SK-N-SH (cell line): ENCODE measurements at regions not wholly inside any gene's neighbourhood (a gene's known extent, or its start where the extent isn't known, plus 50 kb on each side); places are given as distances from the start of the nearest gene placed in this dataset.

Experiments used
- CTCF ChIA-PET: fragments of 300-600, 350-600 bp; formaldehyde crosslinking; extraction: SDS; loops from one replicate; lab custom pipeline; 2021; lab: Yijun Ruan, JAX
- POLR2A ChIA-PET: fragments of 350-600 bp; sonication (Branson Sonifier 250); formaldehyde crosslinking; extraction: SDS; loops from one replicate; lab custom pipeline; 2020; ENCODE audit warnings: antibody characterized with exemption, inconsistent platforms; lab: Yijun Ruan, JAX
- DNase-seq: peaks from one replicate; pipeline ENCODE4 v3.0.0; 2012
- H2AFZ ChIP-seq: fragments of 200-600 bp; sonication (generic); 2 replicates; pipeline ENCODE4 v1.8.1; 2016; ENCODE audit warnings: antibody characterized with exemption, mild to moderate bottlenecking, low read depth
- H3F3A ChIP-seq: fragments of 200-600 bp; sonication (generic); replicated peaks from 2 replicates; pipeline ENCODE3; 2016; ENCODE audit warnings: antibody characterized with exemption, mild to moderate bottlenecking; ENCODE audit not compliant: insufficient read depth
- H3K27ac ChIP-seq, 2 experiments: fragments of 200-500 bp in 1 of 2; fragments of 200-600 bp in 1 of 2; sonication (Bioruptor generic) in 1 of 2; sonication (generic), shearing (Covaris generic) in 1 of 2; 2 replicates each; pipeline versions ENCODE4 v1.5.1 to v1.6.1; 2014 to 2016; ENCODE audit warnings: low read depth in 2 of 2, inconsistent platforms in 1 of 2, low read length in 1 of 2, mild to moderate bottlenecking in 1 of 2, mixed read lengths in 1 of 2
- H3K27me3 ChIP-seq: fragments of 200-600 bp; sonication (generic), shearing (Covaris generic); 2 replicates; pipeline ENCODE4 v1.6.1; 2016; ENCODE audit warnings: mixed run types; ENCODE audit not compliant: insufficient read depth
- H3K36me3 ChIP-seq, 2 experiments: fragments of 200-500 bp in 1 of 2; fragments of 200-600 bp in 1 of 2; sonication (Bioruptor generic) in 1 of 2; sonication (generic) in 1 of 2; replicated peaks in 1 of 2; 2 replicates each; pipeline versions ENCODE3 to v1.5.1; 2014 to 2016; ENCODE audit warnings: low read length in 1 of 2, mild to moderate bottlenecking in 1 of 2; ENCODE audit not compliant: insufficient read depth in 2 of 2, control insufficient read depth in 1 of 2
- H3K4me1 ChIP-seq, 2 experiments: fragments of 200-500 bp in 1 of 2; fragments of 200-600 bp in 1 of 2; sonication (Bioruptor generic) in 1 of 2; sonication (generic), shearing (Covaris generic) in 1 of 2; 2 replicates each; pipeline versions ENCODE4 v1.5.1 to v1.6.1; 2014 to 2016; ENCODE audit warnings: low read depth in 1 of 2, low read length in 1 of 2, mixed run types in 1 of 2; ENCODE audit not compliant: insufficient read depth in 2 of 2, control insufficient read depth in 1 of 2
- H3K4me2 ChIP-seq: fragments of 200-600 bp; sonication (generic), shearing (Covaris generic); 2 replicates; pipeline ENCODE4 v1.6.1; 2017; ENCODE audit warnings: mixed run types
- H3K4me3 ChIP-seq, 2 experiments: fragments of 200-500 bp in 1 of 2; fragments of 200-600 bp in 1 of 2; sonication (Bioruptor generic) in 1 of 2; sonication (generic), shearing (Covaris generic) in 1 of 2; 2 replicates each; pipeline versions ENCODE4 v1.5.1 to v1.8.1; 2014 to 2016; ENCODE audit warnings: low read depth in 2 of 2, inconsistent platforms in 1 of 2, low read length in 1 of 2, mild to moderate bottlenecking in 1 of 2, mixed read lengths in 1 of 2, moderate library complexity in 1 of 2
- H3K79me2 ChIP-seq: fragments of 200-600 bp; sonication (generic); 2 replicates; pipeline ENCODE4 v1.8.1; 2017; ENCODE audit warnings: mild to moderate bottlenecking; ENCODE audit not compliant: insufficient read depth
- H3K9ac ChIP-seq: fragments of 200-600 bp; sonication (generic); 2 replicates; pipeline ENCODE4 v1.6.1; 2017; ENCODE audit warnings: mixed run types
- H3K9me2 ChIP-seq: fragments of 200-600 bp; sonication (generic); 2 replicates; pipeline ENCODE4 v1.6.1; 2017; ENCODE audit warnings: mixed run types
- H3K9me3 ChIP-seq: fragments of 200-600 bp; sonication (generic); 2 replicates; pipeline ENCODE4 v1.6.1; 2017; ENCODE audit warnings: mixed run types, mild to moderate bottlenecking, moderate library complexity
- H4K20me1 ChIP-seq: fragments of 200-600 bp; sonication (generic); 2 replicates; pipeline ENCODE4 v1.6.1; 2017; ENCODE audit warnings: mild to moderate bottlenecking, mixed run types; ENCODE audit not compliant: insufficient read depth
- CHD2 ChIP-seq: fragments of 150-350 bp; IDR thresholded peaks from 2 replicates; pipeline ENCODE4 v1.6.1; 2018; ENCODE audit warnings: low read length; ENCODE audit not compliant: partially characterized antibody
- EP300 ChIP-seq, 2 experiments: IDR thresholded peaks; 2 replicates each; pipeline versions ENCODE4 v1.4.0 to v1.6.1; 2012; ENCODE audit warnings: borderline replicate concordance in 1 of 2, low read depth in 1 of 2, low read length in 1 of 2
- EZH2phosphoT487 ChIP-seq: fragments of 200-600 bp; sonication (generic); IDR thresholded peaks from 2 replicates; pipeline ENCODE4 v1.6.1; 2017; ENCODE audit warnings: low read depth, mixed run types, mild to moderate bottlenecking, antibody characterized with exemption, moderate library complexity, borderline replicate concordance
- FOSL2 ChIP-seq: IDR thresholded peaks from 2 replicates; pipeline ENCODE4 v1.4.0; 2012; ENCODE audit warnings: low read depth, mild to moderate bottlenecking, moderate library complexity, borderline replicate concordance
- FOXM1 ChIP-seq: IDR thresholded peaks from 2 replicates; pipeline ENCODE4 v1.4.0; 2012; ENCODE audit warnings: low read depth, mild to moderate bottlenecking
- GABPA ChIP-seq: IDR thresholded peaks from 2 replicates; pipeline ENCODE4 v1.4.0; 2012; ENCODE audit warnings: low read depth, mild to moderate bottlenecking
- JUND ChIP-seq: IDR thresholded peaks from 2 replicates; pipeline ENCODE4 v1.4.0; 2012
- MXI1 ChIP-seq: IDR thresholded peaks from 2 replicates; pipeline ENCODE4 v1.6.1; 2012; ENCODE audit warnings: mild to moderate bottlenecking, low read depth, low read length, improper control_type of control experiment
- NRF1 ChIP-seq: IDR thresholded peaks from 2 replicates; pipeline ENCODE4 v1.6.1; 2012; ENCODE audit warnings: low read depth, mild to moderate bottlenecking, low read length
- POLR2AphosphoS5 ChIP-seq: IDR thresholded peaks from 2 replicates; pipeline ENCODE4 v1.6.1; 2012; ENCODE audit warnings: low read depth, low read length
- RAD21 ChIP-seq: IDR thresholded peaks from 2 replicates; pipeline ENCODE4 v1.6.1; 2012; ENCODE audit warnings: mild to moderate bottlenecking, low read length
- RCOR1 ChIP-seq: fragments of 150-350 bp; IDR thresholded peaks from 2 replicates; pipeline ENCODE4 v1.6.1; 2017; ENCODE audit warnings: antibody characterized with exemption, low read length
- RFX5 ChIP-seq: IDR thresholded peaks from 2 replicates; pipeline ENCODE4 v1.6.1; 2012; ENCODE audit warnings: mild to moderate bottlenecking, improper control_type of control experiment, low read length
- RXRA ChIP-seq: IDR thresholded peaks from 2 replicates; pipeline ENCODE4 v1.4.0; 2012; ENCODE audit warnings: low read depth, mild to moderate bottlenecking, borderline replicate concordance
- SIN3A ChIP-seq: IDR thresholded peaks from 2 replicates; pipeline ENCODE4 v1.6.1; 2012; ENCODE audit warnings: low read depth, mild to moderate bottlenecking, low read length, moderate library complexity, borderline replicate concordance
- SMC3 ChIP-seq: IDR thresholded peaks from 2 replicates; pipeline ENCODE4 v1.6.1; 2012; ENCODE audit warnings: low read depth, low read length, improper control_type of control experiment
- TCF12 ChIP-seq: IDR thresholded peaks from 2 replicates; pipeline ENCODE4 v1.4.0; 2012
- TEAD4 ChIP-seq: IDR thresholded peaks from 2 replicates; pipeline ENCODE4 v1.4.0; 2012; ENCODE audit warnings: mild to moderate bottlenecking, borderline replicate concordance; ENCODE audit not compliant: insufficient read depth
- WGBS: methylation state at CpG from one replicate; pipeline ENCODE4 v1.1.6; 2017; ENCODE audit warnings: low lambda C conversion rate; 5-methylcytosine and 5-hydroxymethylcytosine counted together
- TF ChIP-seq, protein P1 (sequence below): IDR thresholded peaks from 2 replicates; pipeline ENCODE4 v1.4.0; 2012; ENCODE audit warnings: low read depth, borderline replicate concordance
- TF ChIP-seq, protein P2 (sequence below): fragments of 200-600 bp; sonication (generic); IDR thresholded peaks from 2 replicates; pipeline ENCODE4 v1.6.1; 2017; ENCODE audit warnings: antibody characterized with exemption, mild to moderate bottlenecking, moderate library complexity
- TF ChIP-seq, protein P3 (sequence below): fragments of 150-350 bp; IDR thresholded peaks from 2 replicates; pipeline ENCODE4 v1.6.1; 2016; ENCODE audit warnings: mild to moderate bottlenecking, low read depth, low read length
- TF ChIP-seq, protein P4 (sequence below): IDR thresholded peaks from 2 replicates; pipeline ENCODE4; 2012

DNA sequence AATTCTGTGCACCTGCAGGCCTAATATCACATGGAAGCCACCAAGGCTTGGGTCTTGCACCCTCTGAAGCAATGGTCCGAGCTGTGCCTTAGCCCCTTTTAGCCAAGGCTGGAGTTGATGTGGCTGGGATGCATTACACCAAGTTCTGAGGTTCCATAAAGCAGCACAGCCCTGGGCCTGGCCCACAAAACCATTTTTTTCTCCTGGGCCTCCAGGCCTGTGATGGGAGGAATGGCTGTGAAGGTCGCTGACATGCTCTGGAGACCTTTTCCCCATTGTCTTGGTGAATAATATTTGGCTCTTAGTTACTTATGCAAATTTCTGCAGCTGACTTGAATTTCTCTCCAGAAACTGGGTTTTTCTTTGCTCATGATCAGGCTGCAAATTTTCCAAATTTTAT, 167.3 kb downstream of the HTR1A start:
- Histone ChIP-seq H3K27ac (no peak overlapping the region), H3K9me3 (no peaks in the 10 kb centered on the region), H3K9ac (no peak overlapping the region), H4K20me1 (no peaks in the 10 kb centered on the region), H3K4me3 (no peak overlapping the region), H3K27me3 (no peaks in the 10 kb centered on the region), H3F3A (no peaks in the 10 kb centered on the region), H3K79me2 (no peaks in the 10 kb centered on the region), H2AFZ (no peak overlapping the region), H3K9me2 (no peaks in the 10 kb centered on the region), H3K4me1 (no peaks in the 10 kb centered on the region), H3K4me2 (no peak overlapping the region), H3K36me3 (no peaks in the 10 kb centered on the region)
- ChIA-PET CTCF (no interaction called here), POLR2A (no interaction called here)
- TF ChIP-seq GABPA, result no peak
- no peak for TF ChIP-seq RXRA
- TF ChIP-seq RAD21, result no peak
- TF ChIP-seq CHD2, result no peak
- no peak for TF ChIP-seq POLR2AphosphoS5
- TF ChIP-seq JUND, result no peak
- TF ChIP-seq EP300 (IDR thresholded peaks at IDR 0.05; ENCODE audit: borderline replicate concordance in 1 of 2, low read depth in 1 of 2, low read length in 1 of 2), result no peak
- TF ChIP-seq RFX5, result no peak
- TF ChIP-seq, protein P1, sequence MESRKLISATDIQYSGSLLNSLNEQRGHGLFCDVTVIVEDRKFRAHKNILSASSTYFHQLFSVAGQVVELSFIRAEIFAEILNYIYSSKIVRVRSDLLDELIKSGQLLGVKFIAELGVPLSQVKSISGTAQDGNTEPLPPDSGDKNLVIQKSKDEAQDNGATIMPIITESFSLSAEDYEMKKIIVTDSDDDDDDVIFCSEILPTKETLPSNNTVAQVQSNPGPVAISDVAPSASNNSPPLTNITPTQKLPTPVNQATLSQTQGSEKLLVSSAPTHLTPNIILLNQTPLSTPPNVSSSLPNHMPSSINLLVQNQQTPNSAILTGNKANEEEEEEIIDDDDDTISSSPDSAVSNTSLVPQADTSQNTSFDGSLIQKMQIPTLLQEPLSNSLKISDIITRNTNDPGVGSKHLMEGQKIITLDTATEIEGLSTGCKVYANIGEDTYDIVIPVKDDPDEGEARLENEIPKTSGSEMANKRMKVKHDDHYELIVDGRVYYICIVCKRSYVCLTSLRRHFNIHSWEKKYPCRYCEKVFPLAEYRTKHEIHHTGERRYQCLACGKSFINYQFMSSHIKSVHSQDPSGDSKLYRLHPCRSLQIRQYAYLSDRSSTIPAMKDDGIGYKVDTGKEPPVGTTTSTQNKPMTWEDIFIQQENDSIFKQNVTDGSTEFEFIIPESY, result no peak
- TF ChIP-seq SMC3, result no peak
- no peak for DNase-seq
- 0% methylated on average over 2 of the region's 2 CpGs for WGBS

DNA sequence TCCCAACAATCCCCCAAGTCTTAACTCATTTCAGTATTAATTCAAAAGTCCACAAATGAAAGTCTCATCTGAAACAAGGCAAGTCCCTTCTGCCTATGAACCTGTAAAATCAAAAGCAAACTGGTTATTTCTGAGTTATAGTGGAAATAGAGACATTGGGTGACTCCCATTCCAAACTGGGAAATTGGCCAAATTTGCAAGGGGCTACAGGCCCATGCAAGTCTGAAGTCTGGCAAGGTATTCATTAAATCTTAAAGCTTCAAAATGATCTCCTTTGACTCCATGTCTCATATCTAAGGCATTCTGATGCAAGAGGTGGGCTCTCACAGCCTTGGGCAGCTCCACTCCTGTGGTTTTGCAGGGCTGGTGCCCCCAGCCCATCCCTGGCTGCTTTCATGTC, 167.9 kb downstream of the HTR1A start:
- DNase-seq, result no peak
- no peak overlapping the region for H2AFZ ChIP-seq
- TF ChIP-seq NRF1, result no peak
- TF ChIP-seq, protein P1, result no peak
- TF ChIP-seq RCOR1, result no peak
- TF ChIP-seq TCF12, result no peak
- no peak for TF ChIP-seq FOSL2
- TF ChIP-seq FOXM1, result no peak
- TF ChIP-seq EZH2phosphoT487, result no peak
- TF ChIP-seq POLR2AphosphoS5, result no peak
- TF ChIP-seq RXRA, result no peak
- TF ChIP-seq RFX5, result no peak
- no peak for TF ChIP-seq MXI1
- no peak for TF ChIP-seq TEAD4
- no peak for TF ChIP-seq SIN3A
- TF ChIP-seq, protein P2, sequence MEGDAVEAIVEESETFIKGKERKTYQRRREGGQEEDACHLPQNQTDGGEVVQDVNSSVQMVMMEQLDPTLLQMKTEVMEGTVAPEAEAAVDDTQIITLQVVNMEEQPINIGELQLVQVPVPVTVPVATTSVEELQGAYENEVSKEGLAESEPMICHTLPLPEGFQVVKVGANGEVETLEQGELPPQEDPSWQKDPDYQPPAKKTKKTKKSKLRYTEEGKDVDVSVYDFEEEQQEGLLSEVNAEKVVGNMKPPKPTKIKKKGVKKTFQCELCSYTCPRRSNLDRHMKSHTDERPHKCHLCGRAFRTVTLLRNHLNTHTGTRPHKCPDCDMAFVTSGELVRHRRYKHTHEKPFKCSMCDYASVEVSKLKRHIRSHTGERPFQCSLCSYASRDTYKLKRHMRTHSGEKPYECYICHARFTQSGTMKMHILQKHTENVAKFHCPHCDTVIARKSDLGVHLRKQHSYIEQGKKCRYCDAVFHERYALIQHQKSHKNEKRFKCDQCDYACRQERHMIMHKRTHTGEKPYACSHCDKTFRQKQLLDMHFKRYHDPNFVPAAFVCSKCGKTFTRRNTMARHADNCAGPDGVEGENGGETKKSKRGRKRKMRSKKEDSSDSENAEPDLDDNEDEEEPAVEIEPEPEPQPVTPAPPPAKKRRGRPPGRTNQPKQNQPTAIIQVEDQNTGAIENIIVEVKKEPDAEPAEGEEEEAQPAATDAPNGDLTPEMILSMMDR, result no peak
- TF ChIP-seq, protein P3, sequence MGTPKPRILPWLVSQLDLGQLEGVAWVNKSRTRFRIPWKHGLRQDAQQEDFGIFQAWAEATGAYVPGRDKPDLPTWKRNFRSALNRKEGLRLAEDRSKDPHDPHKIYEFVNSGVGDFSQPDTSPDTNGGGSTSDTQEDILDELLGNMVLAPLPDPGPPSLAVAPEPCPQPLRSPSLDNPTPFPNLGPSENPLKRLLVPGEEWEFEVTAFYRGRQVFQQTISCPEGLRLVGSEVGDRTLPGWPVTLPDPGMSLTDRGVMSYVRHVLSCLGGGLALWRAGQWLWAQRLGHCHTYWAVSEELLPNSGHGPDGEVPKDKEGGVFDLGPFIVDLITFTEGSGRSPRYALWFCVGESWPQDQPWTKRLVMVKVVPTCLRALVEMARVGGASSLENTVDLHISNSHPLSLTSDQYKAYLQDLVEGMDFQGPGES, result no peak
- TF ChIP-seq, protein P4, sequence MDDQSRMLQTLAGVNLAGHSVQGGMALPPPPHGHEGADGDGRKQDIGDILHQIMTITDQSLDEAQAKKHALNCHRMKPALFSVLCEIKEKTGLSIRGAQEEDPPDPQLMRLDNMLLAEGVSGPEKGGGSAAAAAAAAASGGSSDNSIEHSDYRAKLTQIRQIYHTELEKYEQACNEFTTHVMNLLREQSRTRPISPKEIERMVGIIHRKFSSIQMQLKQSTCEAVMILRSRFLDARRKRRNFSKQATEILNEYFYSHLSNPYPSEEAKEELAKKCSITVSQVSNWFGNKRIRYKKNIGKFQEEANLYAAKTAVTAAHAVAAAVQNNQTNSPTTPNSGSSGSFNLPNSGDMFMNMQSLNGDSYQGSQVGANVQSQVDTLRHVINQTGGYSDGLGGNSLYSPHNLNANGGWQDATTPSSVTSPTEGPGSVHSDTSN, result no peak
- no peak for TF ChIP-seq JUND
- H3K79me2 ChIP-seq, result no peaks in the 10 kb centered on the region
- ChIA-PET CTCF (no interaction called here), POLR2A (no interaction called here)
- no peaks in the 10 kb centered on the region for H3K9me3 ChIP-seq
- H3K27me3 ChIP-seq, result no peaks in the 10 kb centered on the region
- H3K4me2 ChIP-seq, result no peak overlapping the region
- H3K27ac ChIP-seq, result no peak overlapping the region
- H3K9me2 ChIP-seq, result no peaks in the 10 kb centered on the region
- no peaks in the 10 kb centered on the region for H4K20me1 ChIP-seq
- H3K4me1 ChIP-seq, result no peaks in the 10 kb centered on the region
- H3K36me3 ChIP-seq, result no peaks in the 10 kb centered on the region
- H3F3A ChIP-seq, result no peaks in the 10 kb centered on the region
- H3K9ac ChIP-seq, result no peak overlapping the region
- H3K4me3 ChIP-seq, result no peak overlapping the region
